H9 (cell line): ENCODE measurements at regions not wholly inside any gene's neighbourhood (a gene's known extent, or its start where the extent isn't known, plus 50 kb on each side); places are given as distances from the start of the nearest gene placed in this dataset.

Experiments used
- DNase-seq: peaks from one replicate; pipeline ENCODE4 v3.0.0-alpha.2; 2017
- H2AFZ ChIP-seq: one replicate; pipeline ENCODE4 v1.6.1; 2013; ENCODE audit warnings: mild to moderate bottlenecking, low read length, control low read depth, moderate library complexity
- H2AK5ac ChIP-seq: 2 replicates; pipeline ENCODE4 v1.6.1; 2013; ENCODE audit warnings: low read length, control low read depth, mixed read lengths; ENCODE audit not compliant: insufficient read length
- H2BK120ac ChIP-seq: one replicate; pipeline ENCODE4 v1.6.1; 2013; ENCODE audit warnings: low read depth, mild to moderate bottlenecking, low read length, control low read depth, inconsistent platforms; ENCODE audit not compliant: poor library complexity, severe bottlenecking
- H2BK12ac ChIP-seq: 2 replicates; pipeline ENCODE4 v1.6.1; 2013; ENCODE audit warnings: low read length, control low read depth, mixed read lengths, low read depth; ENCODE audit not compliant: insufficient read length
- H2BK15ac ChIP-seq: 2 replicates; pipeline ENCODE4 v1.6.1; 2013; ENCODE audit warnings: low read depth, low read length, control low read depth
- H2BK20ac ChIP-seq: one replicate; pipeline ENCODE4 v1.6.1; 2013; ENCODE audit warnings: low read depth, mild to moderate bottlenecking, low read length, control low read depth, inconsistent platforms; ENCODE audit not compliant: poor library complexity, severe bottlenecking
- H2BK5ac ChIP-seq: 2 replicates; pipeline ENCODE4 v1.6.1; 2013; ENCODE audit warnings: low read length, control low read depth, mixed read lengths; ENCODE audit not compliant: insufficient read length
- H3K14ac ChIP-seq: 2 replicates; pipeline ENCODE4 v1.6.1; 2013; ENCODE audit warnings: low read length, control low read depth; ENCODE audit not compliant: insufficient read depth
- H3K18ac ChIP-seq: 2 replicates; pipeline ENCODE4 v1.6.1; 2013; ENCODE audit warnings: low read depth, mild to moderate bottlenecking, mixed read lengths, low read length, control low read depth; ENCODE audit not compliant: insufficient read length
- H3K23ac ChIP-seq: 2 replicates; pipeline ENCODE4 v1.6.1; 2013; ENCODE audit warnings: low read length, control low read depth, mixed read lengths, low read depth; ENCODE audit not compliant: insufficient read length
- H3K23me2 ChIP-seq: 2 replicates; pipeline ENCODE4 v1.6.1; 2013; ENCODE audit warnings: low read depth, mild to moderate bottlenecking, mixed read lengths, low read length, control low read depth; ENCODE audit not compliant: insufficient read length, poor library complexity, severe bottlenecking
- H3K27ac ChIP-seq: 2 replicates; pipeline ENCODE4 v1.5.1; 2013; ENCODE audit warnings: low read length, control low read depth, mixed read lengths, low read depth; ENCODE audit not compliant: insufficient read length
- H3K27me3 ChIP-seq: 2 replicates; pipeline ENCODE4 v1.6.1; 2013; ENCODE audit warnings: low read length, control low read depth, inconsistent platforms; ENCODE audit not compliant: insufficient read depth
- H3K4ac ChIP-seq: 2 replicates; pipeline ENCODE4 v1.6.1; 2013; ENCODE audit warnings: low read depth, mild to moderate bottlenecking, control low read depth, inconsistent platforms, low read length, moderate library complexity
- H3K4me1 ChIP-seq: 2 replicates; pipeline ENCODE4 v1.6.1; 2013; ENCODE audit warnings: low read length, control low read depth, inconsistent platforms; ENCODE audit not compliant: insufficient read depth
- H3K4me2 ChIP-seq: 2 replicates; pipeline ENCODE4 v1.6.1; 2013; ENCODE audit warnings: low read length, control low read depth, mixed read lengths; ENCODE audit not compliant: insufficient read length, insufficient read depth
- H3K56ac ChIP-seq: 2 replicates; pipeline ENCODE4 v1.6.1; 2013; ENCODE audit warnings: low read depth, mild to moderate bottlenecking, mixed read lengths, low read length, control low read depth; ENCODE audit not compliant: insufficient read length
- H3K79me1 ChIP-seq: 2 replicates; pipeline ENCODE4 v1.6.1; 2013; ENCODE audit warnings: low read depth, mild to moderate bottlenecking, moderate library complexity, low read length, control low read depth, inconsistent platforms; ENCODE audit not compliant: insufficient read depth, poor library complexity, severe bottlenecking
- H3K79me2 ChIP-seq: 2 replicates; pipeline ENCODE4 v1.6.1; 2013; ENCODE audit warnings: low read length, control low read depth, inconsistent platforms; ENCODE audit not compliant: insufficient read depth
- H3K9ac ChIP-seq: 2 replicates; pipeline ENCODE4 v1.6.1; 2013; ENCODE audit warnings: low read length, control low read depth, mixed read lengths; ENCODE audit not compliant: insufficient read length; ENCODE audit errors: extremely low read depth
- H3K9me3 ChIP-seq: one replicate; pipeline ENCODE4 v1.6.1; 2013; ENCODE audit warnings: low read depth, low read length, inconsistent platforms; ENCODE audit not compliant: control insufficient read depth
- H3T11ph ChIP-seq: one replicate; pipeline ENCODE4 v1.6.1; 2013; ENCODE audit warnings: mild to moderate bottlenecking, low read length, control low read depth, inconsistent platforms
- H4K20me1 ChIP-seq: one replicate; pipeline ENCODE4 v1.6.1; 2013; ENCODE audit not compliant: control insufficient read depth, insufficient read length, insufficient read depth
- H4K5ac ChIP-seq: 2 replicates; pipeline ENCODE4 v1.6.1; 2013; ENCODE audit warnings: low read depth, mild to moderate bottlenecking, mixed read lengths, low read length, control low read depth; ENCODE audit not compliant: insufficient read length
- H4K8ac ChIP-seq: replicated peaks from 2 replicates; pipeline ENCODE4 v1.6.1; 2013; ENCODE audit warnings: low read length, control low read depth, mixed read lengths, low read depth; ENCODE audit not compliant: insufficient read length
- H4K91ac ChIP-seq: 2 replicates; pipeline ENCODE4 v1.6.1; 2013; ENCODE audit warnings: low read depth, mild to moderate bottlenecking, moderate library complexity, mixed read lengths, low read length, control low read depth; ENCODE audit not compliant: insufficient read length
- H3K27ac Mint-ChIP-seq, 3 experiments: 2 replicates in 2 of 3; 3 replicates in 1 of 3; pipeline ENCODE4 v1.8.0; 2020 to 2021; ENCODE audit warnings: mixed read lengths in 3 of 3, mild to moderate bottlenecking in 1 of 3, moderate library complexity in 1 of 3
- H3K27me3 Mint-ChIP-seq: 2 replicates; pipeline ENCODE4 v1.8.0; 2021; ENCODE audit warnings: low read depth, mild to moderate bottlenecking, moderate library complexity, mixed read lengths
- H3K36me3 Mint-ChIP-seq, 3 experiments: 2 replicates in 2 of 3; 3 replicates in 1 of 3; pipeline ENCODE4 v1.8.0; 2020 to 2021; ENCODE audit warnings: low read depth in 3 of 3, mixed read lengths in 3 of 3; ENCODE audit not compliant: insufficient read depth in 1 of 3
- H3K4me1 Mint-ChIP-seq, 2 experiments: 2 replicates each; pipeline ENCODE4 v1.8.0; 2020; ENCODE audit warnings: mixed read lengths in 2 of 2
- H3K4me3 Mint-ChIP-seq, 2 experiments: 2 replicates in 1 of 2; 3 replicates in 1 of 2; pipeline ENCODE4 v1.8.0; 2020 to 2021; ENCODE audit warnings: mild to moderate bottlenecking in 2 of 2, mixed read lengths in 2 of 2, moderate library complexity in 1 of 2
- H3K9me3 Mint-ChIP-seq, 2 experiments: 2 replicates in 1 of 2; 3 replicates in 1 of 2; pipeline ENCODE4 v1.8.0; 2020; ENCODE audit warnings: mild to moderate bottlenecking in 2 of 2, mixed read lengths in 2 of 2, moderate library complexity in 1 of 2
- WGBS: extraction: QIAGEN DNeasy Blood & Tissue Kit; methylation state at CpG from one replicate; pipeline ENCODE4 v1.1.7; 2013; ENCODE audit warnings: missing lambda C conversion rate, low lambda C conversion rate, mixed read lengths; ENCODE audit not compliant: insufficient read length; ENCODE audit errors: extremely low coverage; 5-methylcytosine and 5-hydroxymethylcytosine counted together
- TF ChIP-seq, protein P1 (sequence below): fragments of 200-600 bp; sonication (generic); conservative IDR thresholded peaks from 3 replicates; pipeline ENCODE4 v1.8.0; 2021; ENCODE audit warnings: antibody characterized with exemption, mild to moderate bottlenecking

DNA sequence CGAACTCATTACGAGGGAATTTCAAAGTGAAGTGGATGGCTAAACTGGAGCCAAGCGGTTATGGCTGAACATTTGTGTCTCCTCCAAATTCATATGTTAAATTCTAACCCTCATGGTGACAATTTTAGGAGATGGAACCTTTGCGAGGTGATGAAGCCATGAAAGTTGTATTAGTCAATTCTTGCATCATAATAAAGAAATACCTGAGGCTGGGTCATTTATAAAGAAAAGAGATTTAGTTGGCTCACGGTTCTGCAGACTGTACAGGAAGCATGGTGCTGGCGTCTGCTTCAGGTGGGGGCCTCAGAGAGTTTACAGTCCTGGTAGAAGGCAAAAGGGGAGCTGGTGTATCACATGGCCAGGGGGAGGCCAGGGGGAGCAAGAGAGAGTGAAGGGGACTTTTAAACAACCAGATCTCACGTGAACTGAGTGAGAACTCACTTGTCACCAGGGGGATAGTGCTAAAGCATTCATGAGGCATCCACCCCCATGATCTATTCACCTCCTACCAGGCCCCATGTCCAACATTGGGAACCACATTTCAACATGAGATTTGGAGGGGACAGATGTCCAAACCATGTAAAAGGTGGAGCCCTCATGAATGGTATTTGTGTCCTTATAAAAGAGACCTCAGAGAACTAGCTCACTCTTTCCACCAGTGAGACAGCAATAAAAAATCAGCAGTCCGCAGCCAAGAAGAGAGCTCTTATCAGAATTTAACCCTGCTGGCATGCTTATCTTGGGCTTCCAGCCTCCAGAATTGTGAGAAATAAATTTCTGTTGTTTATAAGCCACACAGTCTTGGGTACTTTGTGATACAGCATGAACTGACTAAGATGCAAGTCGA is 143.4 kb downstream of the MTRR start:
- no peaks in the 10 kb centered on the region for H3K79me2 ChIP-seq
- no peak overlapping the region for H2BK15ac ChIP-seq
- H4K91ac ChIP-seq = no peak overlapping the region
- H2BK120ac ChIP-seq = no peak overlapping the region
- no peak overlapping the region for H3K14ac ChIP-seq
- H3K27ac ChIP-seq = no peak overlapping the region
- no peak overlapping the region for H3K9ac ChIP-seq
- peak; percentile 40 for DNase-seq
- H3T11ph ChIP-seq = no peak overlapping the region
- Mint-ChIP-seq H3K4me1 (peaks cover 4 to 5% of the 10 kb centered on the region in 2 experiments; a peak in 1 of 4 replicates), H3K27ac (peak overlapping the region in 1 of 3 experiments; percentile 23; a peak in 1 of 7 replicates), H3K4me3 (no peak overlapping the region), H3K9me3 (no peaks in the 10 kb centered on the region), H3K27me3 (no peaks in the 10 kb centered on the region), H3K36me3 (no peaks in the 10 kb centered on the region)
- no peak overlapping the region for H3K4me2 ChIP-seq
- no peak overlapping the region for H4K5ac ChIP-seq
- no peak overlapping the region for H2BK5ac ChIP-seq
- TF ChIP-seq, protein P1, sequence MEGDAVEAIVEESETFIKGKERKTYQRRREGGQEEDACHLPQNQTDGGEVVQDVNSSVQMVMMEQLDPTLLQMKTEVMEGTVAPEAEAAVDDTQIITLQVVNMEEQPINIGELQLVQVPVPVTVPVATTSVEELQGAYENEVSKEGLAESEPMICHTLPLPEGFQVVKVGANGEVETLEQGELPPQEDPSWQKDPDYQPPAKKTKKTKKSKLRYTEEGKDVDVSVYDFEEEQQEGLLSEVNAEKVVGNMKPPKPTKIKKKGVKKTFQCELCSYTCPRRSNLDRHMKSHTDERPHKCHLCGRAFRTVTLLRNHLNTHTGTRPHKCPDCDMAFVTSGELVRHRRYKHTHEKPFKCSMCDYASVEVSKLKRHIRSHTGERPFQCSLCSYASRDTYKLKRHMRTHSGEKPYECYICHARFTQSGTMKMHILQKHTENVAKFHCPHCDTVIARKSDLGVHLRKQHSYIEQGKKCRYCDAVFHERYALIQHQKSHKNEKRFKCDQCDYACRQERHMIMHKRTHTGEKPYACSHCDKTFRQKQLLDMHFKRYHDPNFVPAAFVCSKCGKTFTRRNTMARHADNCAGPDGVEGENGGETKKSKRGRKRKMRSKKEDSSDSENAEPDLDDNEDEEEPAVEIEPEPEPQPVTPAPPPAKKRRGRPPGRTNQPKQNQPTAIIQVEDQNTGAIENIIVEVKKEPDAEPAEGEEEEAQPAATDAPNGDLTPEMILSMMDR = peak; percentile 34; the same call in 2 of the 3 replicates
- H2AK5ac ChIP-seq = no peak overlapping the region
- no peaks in the 10 kb centered on the region for H3K27me3 ChIP-seq
- no peaks in the 10 kb centered on the region for H3K79me1 ChIP-seq
- H3K18ac ChIP-seq = no peak overlapping the region
- H2BK20ac ChIP-seq = no peak overlapping the region
- no peaks in the 10 kb centered on the region for H4K20me1 ChIP-seq
- no CpG with 5 or more reads among the region's 9 CpGs for WGBS
- no peak overlapping the region for H3K56ac ChIP-seq
- no peak overlapping the region for H4K8ac ChIP-seq
- H2BK12ac ChIP-seq = no peak overlapping the region
- H3K9me3 ChIP-seq = no peaks in the 10 kb centered on the region
- no peaks in the 10 kb centered on the region for H3K23me2 ChIP-seq
- H3K23ac ChIP-seq = no peak overlapping the region
- no peak overlapping the region for H2AFZ ChIP-seq
- H3K4me1 ChIP-seq = peaks cover 4% of the 10 kb centered on the region; the same call in 1 of the 2 replicates
- H3K4ac ChIP-seq = no peak overlapping the region
